Neural cell (in vitro differentiated cells): ENCODE measurements at regions not wholly inside any gene's neighbourhood (a gene's known extent, or its start where the extent isn't known, plus 50 kb on each side); places are given as distances from the start of the nearest gene placed in this dataset.

Experiments used
- H2AFZ ChIP-seq: fragments of 200-600, 300-800 bp; sonication (generic), shearing (Covaris generic); 2 replicates; pipeline ENCODE4 v1.6.0; 2014; ENCODE audit warnings: low read depth, mild to moderate bottlenecking, antibody characterized with exemption, low read length, moderate library complexity
- H3F3A ChIP-seq: fragments of 200-600 bp; shearing (Covaris generic); 2 replicates; pipeline ENCODE4 v1.6.1; 2016; ENCODE audit warnings: mild to moderate bottlenecking, moderate library complexity, mixed read lengths, antibody characterized with exemption, low read length; ENCODE audit not compliant: insufficient read depth, poor library complexity, severe bottlenecking
- H3K27ac ChIP-seq: fragments of 200-600, 300-800 bp; sonication (generic), shearing (Covaris generic); 2 replicates; pipeline ENCODE4 v1.5.1; 2014; ENCODE audit warnings: mild to moderate bottlenecking, low read length, moderate library complexity
- H3K27me3 ChIP-seq: fragments of 300-800, 200-600 bp; sonication (generic), shearing (Covaris generic); 2 replicates; pipeline ENCODE4 v1.6.0; 2014; ENCODE audit warnings: mild to moderate bottlenecking, low read depth, low read length, moderate library complexity; ENCODE audit not compliant: insufficient read depth
- H3K36me3 ChIP-seq: fragments of 300-800, 200-600 bp; sonication (generic), shearing (Covaris generic); 2 replicates; pipeline ENCODE4 v1.5.1; 2014; ENCODE audit warnings: mild to moderate bottlenecking, antibody characterized with exemption, low read length, moderate library complexity; ENCODE audit not compliant: insufficient read depth
- H3K4me2 ChIP-seq: fragments of 300-800, 200-600 bp; sonication (generic), shearing (Covaris generic); 2 replicates; pipeline ENCODE4 v1.6.0; 2014; ENCODE audit warnings: mild to moderate bottlenecking, low read length
- H3K4me3 ChIP-seq: fragments of 300-800, 200-600 bp; sonication (generic), shearing (Covaris generic); 2 replicates; pipeline ENCODE4 v1.5.1; 2014; ENCODE audit warnings: mild to moderate bottlenecking, low read length, moderate library complexity
- H3K79me2 ChIP-seq: fragments of 200-600 bp; shearing (Covaris generic); replicated peaks from 2 replicates; pipeline ENCODE4 v1.6.0; 2014; ENCODE audit warnings: mild to moderate bottlenecking, low read length, moderate library complexity; ENCODE audit not compliant: insufficient read depth
- H3K9ac ChIP-seq: fragments of 300-800, 200-600 bp; sonication (generic), shearing (Covaris generic); 2 replicates; pipeline ENCODE4 v1.6.1; 2016; ENCODE audit warnings: mild to moderate bottlenecking, low read length, mixed read lengths
- H3K9me2 ChIP-seq: fragments of 200-600 bp; shearing (Covaris generic); 2 replicates; pipeline ENCODE4 v1.6.1; 2016; ENCODE audit warnings: mild to moderate bottlenecking, low read length, mixed read lengths; ENCODE audit not compliant: insufficient read depth
- H3K9me3 ChIP-seq: fragments of 200-600, 300-800 bp; sonication (generic), shearing (Covaris generic); 2 replicates; pipeline ENCODE4 v1.6.1; 2016; ENCODE audit warnings: mild to moderate bottlenecking, mixed run types, low read length, moderate library complexity, mixed read lengths
- H4K20me1 ChIP-seq: fragments of 200-600 bp; shearing (Covaris generic); 2 replicates; pipeline ENCODE4 v1.6.1; 2016; ENCODE audit warnings: mild to moderate bottlenecking, mixed run types; ENCODE audit not compliant: insufficient read depth
- EP300 ChIP-seq: fragments of 450-650 bp; conservative IDR thresholded peaks from 2 replicates; pipeline ENCODE4 v1.6.1; 2014; ENCODE audit warnings: antibody characterized with exemption, mild to moderate bottlenecking, moderate library complexity; ENCODE audit not compliant: poor library complexity, severe bottlenecking
- EZH2 ChIP-seq: fragments of 200-600, 300-800 bp; shearing (Covaris generic), sonication (generic); IDR thresholded peaks from 2 replicates; pipeline ENCODE4 v1.6.1; 2014; ENCODE audit warnings: antibody characterized with exemption, low read length, borderline replicate concordance, mild to moderate bottlenecking; ENCODE audit not compliant: insufficient read depth, poor library complexity, severe bottlenecking
- MXI1 ChIP-seq: fragments of 450-650 bp; conservative IDR thresholded peaks from 2 replicates; pipeline ENCODE4 v1.6.1; 2014; ENCODE audit warnings: antibody characterized with exemption, mild to moderate bottlenecking; ENCODE audit not compliant: poor library complexity, severe bottlenecking
- POLR2AphosphoS5 ChIP-seq: IDR thresholded peaks from 2 replicates; pipeline ENCODE4 v1.6.1; 2012
- RAD21 ChIP-seq: fragments of 450-650 bp; conservative IDR thresholded peaks from 2 replicates; pipeline ENCODE4 v1.6.1; 2014; ENCODE audit warnings: antibody characterized with exemption, mild to moderate bottlenecking, moderate library complexity
- SMC3 ChIP-seq: fragments of 450-650 bp; conservative IDR thresholded peaks from 2 replicates; pipeline ENCODE4 v1.6.1; 2014; ENCODE audit warnings: antibody characterized with exemption, mild to moderate bottlenecking, moderate library complexity; ENCODE audit not compliant: poor library complexity
- TAF1 ChIP-seq: IDR thresholded peaks from 2 replicates; pipeline ENCODE4 v1.6.1; 2012; ENCODE audit warnings: low read depth
- TF ChIP-seq, protein P1 (sequence below): IDR thresholded peaks from 2 replicates; pipeline ENCODE4 v1.6.1; 2012; ENCODE audit warnings: borderline replicate concordance
- TF ChIP-seq, protein P2 (sequence below): fragments of 450-650 bp; IDR thresholded peaks from 2 replicates; pipeline ENCODE4 v1.5.1; 2014; ENCODE audit warnings: antibody characterized with exemption, mild to moderate bottlenecking, moderate library complexity; ENCODE audit not compliant: poor library complexity, severe bottlenecking

DNA sequence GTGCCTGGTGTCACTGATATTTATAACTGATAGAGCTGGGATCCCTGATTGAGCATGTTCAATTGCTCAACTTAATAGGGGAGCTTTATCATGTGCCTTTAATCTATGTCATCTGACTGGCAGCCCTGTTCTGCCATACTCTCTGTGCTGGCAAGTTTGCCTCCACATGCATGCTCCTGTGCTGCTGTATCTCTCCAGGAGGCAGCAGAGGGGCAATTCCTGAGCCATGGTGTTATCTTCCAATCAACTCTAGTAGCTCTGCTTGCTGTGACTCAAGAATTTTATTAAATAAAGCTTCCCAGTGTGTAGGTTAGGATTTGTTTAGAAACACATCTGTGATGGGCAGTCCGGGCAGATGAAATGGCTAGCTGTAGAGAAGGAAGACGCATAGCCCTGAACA is 642.0 kb downstream of the KIF4B start:
- H2AFZ ChIP-seq, result no peak overlapping the region
- no peak overlapping the region for H3K9ac ChIP-seq
- H3K27me3 ChIP-seq, result no peaks in the 10 kb centered on the region
- no peaks in the 10 kb centered on the region for H3K36me3 ChIP-seq
- H3K4me3 ChIP-seq, result peak overlapping the region; percentile 3
- H3K9me3 ChIP-seq, result no peaks in the 10 kb centered on the region
- no peak overlapping the region for H3K4me2 ChIP-seq
- H3K79me2 ChIP-seq, result no peaks in the 10 kb centered on the region
- peak overlapping the region; percentile 54 for H3K27ac ChIP-seq
- H4K20me1 ChIP-seq, result no peaks in the 10 kb centered on the region
- H3K9me2 ChIP-seq, result no peaks in the 10 kb centered on the region
- no peak for TF ChIP-seq RAD21
- no peak for TF ChIP-seq TAF1
- no peak for TF ChIP-seq POLR2AphosphoS5
- TF ChIP-seq, protein P1, sequence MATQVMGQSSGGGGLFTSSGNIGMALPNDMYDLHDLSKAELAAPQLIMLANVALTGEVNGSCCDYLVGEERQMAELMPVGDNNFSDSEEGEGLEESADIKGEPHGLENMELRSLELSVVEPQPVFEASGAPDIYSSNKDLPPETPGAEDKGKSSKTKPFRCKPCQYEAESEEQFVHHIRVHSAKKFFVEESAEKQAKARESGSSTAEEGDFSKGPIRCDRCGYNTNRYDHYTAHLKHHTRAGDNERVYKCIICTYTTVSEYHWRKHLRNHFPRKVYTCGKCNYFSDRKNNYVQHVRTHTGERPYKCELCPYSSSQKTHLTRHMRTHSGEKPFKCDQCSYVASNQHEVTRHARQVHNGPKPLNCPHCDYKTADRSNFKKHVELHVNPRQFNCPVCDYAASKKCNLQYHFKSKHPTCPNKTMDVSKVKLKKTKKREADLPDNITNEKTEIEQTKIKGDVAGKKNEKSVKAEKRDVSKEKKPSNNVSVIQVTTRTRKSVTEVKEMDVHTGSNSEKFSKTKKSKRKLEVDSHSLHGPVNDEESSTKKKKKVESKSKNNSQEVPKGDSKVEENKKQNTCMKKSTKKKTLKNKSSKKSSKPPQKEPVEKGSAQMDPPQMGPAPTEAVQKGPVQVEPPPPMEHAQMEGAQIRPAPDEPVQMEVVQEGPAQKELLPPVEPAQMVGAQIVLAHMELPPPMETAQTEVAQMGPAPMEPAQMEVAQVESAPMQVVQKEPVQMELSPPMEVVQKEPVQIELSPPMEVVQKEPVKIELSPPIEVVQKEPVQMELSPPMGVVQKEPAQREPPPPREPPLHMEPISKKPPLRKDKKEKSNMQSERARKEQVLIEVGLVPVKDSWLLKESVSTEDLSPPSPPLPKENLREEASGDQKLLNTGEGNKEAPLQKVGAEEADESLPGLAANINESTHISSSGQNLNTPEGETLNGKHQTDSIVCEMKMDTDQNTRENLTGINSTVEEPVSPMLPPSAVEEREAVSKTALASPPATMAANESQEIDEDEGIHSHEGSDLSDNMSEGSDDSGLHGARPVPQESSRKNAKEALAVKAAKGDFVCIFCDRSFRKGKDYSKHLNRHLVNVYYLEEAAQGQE, result no peak
- TF ChIP-seq EP300, result no peak
- no peak for TF ChIP-seq MXI1
- TF ChIP-seq SMC3, result peak; percentile 24
- TF ChIP-seq EZH2, result no peak
- TF ChIP-seq, protein P2, sequence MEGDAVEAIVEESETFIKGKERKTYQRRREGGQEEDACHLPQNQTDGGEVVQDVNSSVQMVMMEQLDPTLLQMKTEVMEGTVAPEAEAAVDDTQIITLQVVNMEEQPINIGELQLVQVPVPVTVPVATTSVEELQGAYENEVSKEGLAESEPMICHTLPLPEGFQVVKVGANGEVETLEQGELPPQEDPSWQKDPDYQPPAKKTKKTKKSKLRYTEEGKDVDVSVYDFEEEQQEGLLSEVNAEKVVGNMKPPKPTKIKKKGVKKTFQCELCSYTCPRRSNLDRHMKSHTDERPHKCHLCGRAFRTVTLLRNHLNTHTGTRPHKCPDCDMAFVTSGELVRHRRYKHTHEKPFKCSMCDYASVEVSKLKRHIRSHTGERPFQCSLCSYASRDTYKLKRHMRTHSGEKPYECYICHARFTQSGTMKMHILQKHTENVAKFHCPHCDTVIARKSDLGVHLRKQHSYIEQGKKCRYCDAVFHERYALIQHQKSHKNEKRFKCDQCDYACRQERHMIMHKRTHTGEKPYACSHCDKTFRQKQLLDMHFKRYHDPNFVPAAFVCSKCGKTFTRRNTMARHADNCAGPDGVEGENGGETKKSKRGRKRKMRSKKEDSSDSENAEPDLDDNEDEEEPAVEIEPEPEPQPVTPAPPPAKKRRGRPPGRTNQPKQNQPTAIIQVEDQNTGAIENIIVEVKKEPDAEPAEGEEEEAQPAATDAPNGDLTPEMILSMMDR, result peak; percentile 47
- no peaks in the 10 kb centered on the region for H3F3A ChIP-seq

DNA sequence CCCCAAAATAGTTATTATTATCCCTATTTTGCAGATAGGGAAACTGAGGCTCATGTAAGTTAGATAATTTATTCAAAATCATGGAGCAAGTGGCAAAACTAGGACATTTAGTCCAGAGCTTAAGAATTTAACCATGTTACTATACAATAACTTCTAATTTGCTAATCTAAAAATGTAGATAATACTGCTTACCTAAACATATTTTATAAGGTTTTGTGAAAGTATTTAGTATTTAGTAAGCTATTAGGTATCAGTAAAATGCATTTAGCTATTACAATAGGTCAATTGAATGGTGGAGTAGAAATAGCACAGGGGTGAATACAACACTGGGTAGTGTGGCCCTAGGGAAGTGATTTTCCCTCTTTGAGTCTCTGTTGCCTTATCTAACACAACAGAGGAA is 648.3 kb downstream of the KIF4B start:
- TF ChIP-seq EP300 (no peak), SMC3 (no peak), MXI1 (no peak), EZH2 (no peak), POLR2AphosphoS5 (no peak), RAD21 (no peak), TAF1 (no peak)
- TF ChIP-seq, protein P2, result no peak
- TF ChIP-seq, protein P1, result no peak
- Histone ChIP-seq H3K4me3 (no peak overlapping the region), H3K4me2 (no peak overlapping the region), H3K79me2 (no peaks in the 10 kb centered on the region), H3K9me2 (no peaks in the 10 kb centered on the region), H3F3A (no peaks in the 10 kb centered on the region), H2AFZ (no peak overlapping the region), H4K20me1 (no peaks in the 10 kb centered on the region), H3K9ac (no peak overlapping the region), H3K9me3 (no peaks in the 10 kb centered on the region), H3K36me3 (no peaks in the 10 kb centered on the region), H3K27me3 (no peaks in the 10 kb centered on the region), H3K27ac (no peak overlapping the region)
